SK-N-SH (cell line): ENCODE measurements at regions not wholly inside any gene's neighbourhood (a gene's known extent, or its start where the extent isn't known, plus 50 kb on each side); places are given as distances from the start of the nearest gene placed in this dataset.

Experiments
- CTCF ChIA-PET: fragments of 300-600, 350-600 bp; formaldehyde crosslinking; extraction: SDS; loops from one replicate; lab custom pipeline; 2021; lab: Yijun Ruan, JAX
- POLR2A ChIA-PET: fragments of 350-600 bp; sonication (Branson Sonifier 250); formaldehyde crosslinking; extraction: SDS; loops from one replicate; lab custom pipeline; 2020; ENCODE audit warnings: antibody characterized with exemption, inconsistent platforms; lab: Yijun Ruan, JAX
- DNase-seq: peaks from one replicate; pipeline ENCODE4 v3.0.0; 2012
- H2AFZ ChIP-seq: fragments of 200-600 bp; sonication (generic); 2 replicates; pipeline ENCODE4 v1.8.1; 2016; ENCODE audit warnings: antibody characterized with exemption, mild to moderate bottlenecking, low read depth
- H3F3A ChIP-seq: fragments of 200-600 bp; sonication (generic); replicated peaks from 2 replicates; pipeline ENCODE3; 2016; ENCODE audit warnings: antibody characterized with exemption, mild to moderate bottlenecking; ENCODE audit not compliant: insufficient read depth
- H3K27ac ChIP-seq, 2 experiments: fragments of 200-500 bp in 1 of 2; fragments of 200-600 bp in 1 of 2; sonication (Bioruptor generic) in 1 of 2; sonication (generic), shearing (Covaris generic) in 1 of 2; 2 replicates each; pipeline versions ENCODE4 v1.5.1 to v1.6.1; 2014 to 2016; ENCODE audit warnings: low read depth in 2 of 2, inconsistent platforms in 1 of 2, low read length in 1 of 2, mild to moderate bottlenecking in 1 of 2, mixed read lengths in 1 of 2
- H3K27me3 ChIP-seq: fragments of 200-600 bp; sonication (generic), shearing (Covaris generic); 2 replicates; pipeline ENCODE4 v1.6.1; 2016; ENCODE audit warnings: mixed run types; ENCODE audit not compliant: insufficient read depth
- H3K36me3 ChIP-seq, 2 experiments: fragments of 200-500 bp in 1 of 2; fragments of 200-600 bp in 1 of 2; sonication (Bioruptor generic) in 1 of 2; sonication (generic) in 1 of 2; replicated peaks in 1 of 2; 2 replicates each; pipeline versions ENCODE3 to v1.5.1; 2014 to 2016; ENCODE audit warnings: low read length in 1 of 2, mild to moderate bottlenecking in 1 of 2; ENCODE audit not compliant: insufficient read depth in 2 of 2, control insufficient read depth in 1 of 2
- H3K4me1 ChIP-seq, 2 experiments: fragments of 200-500 bp in 1 of 2; fragments of 200-600 bp in 1 of 2; sonication (Bioruptor generic) in 1 of 2; sonication (generic), shearing (Covaris generic) in 1 of 2; 2 replicates each; pipeline versions ENCODE4 v1.5.1 to v1.6.1; 2014 to 2016; ENCODE audit warnings: low read depth in 1 of 2, low read length in 1 of 2, mixed run types in 1 of 2; ENCODE audit not compliant: insufficient read depth in 2 of 2, control insufficient read depth in 1 of 2
- H3K4me2 ChIP-seq: fragments of 200-600 bp; sonication (generic), shearing (Covaris generic); 2 replicates; pipeline ENCODE4 v1.6.1; 2017; ENCODE audit warnings: mixed run types
- H3K4me3 ChIP-seq, 2 experiments: fragments of 200-500 bp in 1 of 2; fragments of 200-600 bp in 1 of 2; sonication (Bioruptor generic) in 1 of 2; sonication (generic), shearing (Covaris generic) in 1 of 2; 2 replicates each; pipeline versions ENCODE4 v1.5.1 to v1.8.1; 2014 to 2016; ENCODE audit warnings: low read depth in 2 of 2, inconsistent platforms in 1 of 2, low read length in 1 of 2, mild to moderate bottlenecking in 1 of 2, mixed read lengths in 1 of 2, moderate library complexity in 1 of 2
- H3K79me2 ChIP-seq: fragments of 200-600 bp; sonication (generic); 2 replicates; pipeline ENCODE4 v1.8.1; 2017; ENCODE audit warnings: mild to moderate bottlenecking; ENCODE audit not compliant: insufficient read depth
- H3K9ac ChIP-seq: fragments of 200-600 bp; sonication (generic); 2 replicates; pipeline ENCODE4 v1.6.1; 2017; ENCODE audit warnings: mixed run types
- H3K9me2 ChIP-seq: fragments of 200-600 bp; sonication (generic); 2 replicates; pipeline ENCODE4 v1.6.1; 2017; ENCODE audit warnings: mixed run types
- H3K9me3 ChIP-seq: fragments of 200-600 bp; sonication (generic); 2 replicates; pipeline ENCODE4 v1.6.1; 2017; ENCODE audit warnings: mixed run types, mild to moderate bottlenecking, moderate library complexity
- H4K20me1 ChIP-seq: fragments of 200-600 bp; sonication (generic); 2 replicates; pipeline ENCODE4 v1.6.1; 2017; ENCODE audit warnings: mild to moderate bottlenecking, mixed run types; ENCODE audit not compliant: insufficient read depth
- CHD2 ChIP-seq: fragments of 150-350 bp; IDR thresholded peaks from 2 replicates; pipeline ENCODE4 v1.6.1; 2018; ENCODE audit warnings: low read length; ENCODE audit not compliant: partially characterized antibody
- EZH2phosphoT487 ChIP-seq: fragments of 200-600 bp; sonication (generic); IDR thresholded peaks from 2 replicates; pipeline ENCODE4 v1.6.1; 2017; ENCODE audit warnings: low read depth, mixed run types, mild to moderate bottlenecking, antibody characterized with exemption, moderate library complexity, borderline replicate concordance
- FOSL2 ChIP-seq: IDR thresholded peaks from 2 replicates; pipeline ENCODE4 v1.4.0; 2012; ENCODE audit warnings: low read depth, mild to moderate bottlenecking, moderate library complexity, borderline replicate concordance
- FOXJ3 ChIP-seq: sonication (generic); formaldehyde crosslinking; IDR thresholded peaks from 2 replicates; pipeline ENCODE4 v1.5.1; 2020; ENCODE audit warnings: mild to moderate bottlenecking, missing genetic modification reagents
- FOXM1 ChIP-seq: IDR thresholded peaks from 2 replicates; pipeline ENCODE4 v1.4.0; 2012; ENCODE audit warnings: low read depth, mild to moderate bottlenecking
- GABPA ChIP-seq: IDR thresholded peaks from 2 replicates; pipeline ENCODE4 v1.4.0; 2012; ENCODE audit warnings: low read depth, mild to moderate bottlenecking
- GATA2 ChIP-seq: sonication (generic); formaldehyde crosslinking; IDR thresholded peaks from 2 replicates; pipeline ENCODE4 v1.5.0; 2020; ENCODE audit warnings: mild to moderate bottlenecking, missing genetic modification reagents
- MXI1 ChIP-seq: IDR thresholded peaks from 2 replicates; pipeline ENCODE4 v1.6.1; 2012; ENCODE audit warnings: mild to moderate bottlenecking, low read depth, low read length, improper control_type of control experiment
- NRF1 ChIP-seq: IDR thresholded peaks from 2 replicates; pipeline ENCODE4 v1.6.1; 2012; ENCODE audit warnings: low read depth, mild to moderate bottlenecking, low read length
- RCOR1 ChIP-seq: fragments of 150-350 bp; IDR thresholded peaks from 2 replicates; pipeline ENCODE4 v1.6.1; 2017; ENCODE audit warnings: antibody characterized with exemption, low read length
- RFX5 ChIP-seq: IDR thresholded peaks from 2 replicates; pipeline ENCODE4 v1.6.1; 2012; ENCODE audit warnings: mild to moderate bottlenecking, improper control_type of control experiment, low read length
- RXRA ChIP-seq: IDR thresholded peaks from 2 replicates; pipeline ENCODE4 v1.4.0; 2012; ENCODE audit warnings: low read depth, mild to moderate bottlenecking, borderline replicate concordance
- SIN3A ChIP-seq: IDR thresholded peaks from 2 replicates; pipeline ENCODE4 v1.6.1; 2012; ENCODE audit warnings: low read depth, mild to moderate bottlenecking, low read length, moderate library complexity, borderline replicate concordance
- SMC3 ChIP-seq: IDR thresholded peaks from 2 replicates; pipeline ENCODE4 v1.6.1; 2012; ENCODE audit warnings: low read depth, low read length, improper control_type of control experiment
- TAF1 ChIP-seq: IDR thresholded peaks from 2 replicates; pipeline ENCODE4 v1.6.1; 2012; ENCODE audit warnings: low read depth, mild to moderate bottlenecking, low read length, moderate library complexity, borderline replicate concordance
- TEAD4 ChIP-seq: IDR thresholded peaks from 2 replicates; pipeline ENCODE4 v1.4.0; 2012; ENCODE audit warnings: mild to moderate bottlenecking, borderline replicate concordance; ENCODE audit not compliant: insufficient read depth
- YY1 ChIP-seq: IDR thresholded peaks from 2 replicates; pipeline ENCODE4 v1.4.0; 2012; ENCODE audit warnings: low read depth, mild to moderate bottlenecking
- WGBS: methylation state at CpG from one replicate; pipeline ENCODE4 v1.1.6; 2017; ENCODE audit warnings: low lambda C conversion rate; 5-methylcytosine and 5-hydroxymethylcytosine counted together
- TF ChIP-seq, protein P1 (sequence below): IDR thresholded peaks from 2 replicates; pipeline ENCODE4 v1.4.0; 2012; ENCODE audit warnings: low read depth, borderline replicate concordance
- TF ChIP-seq, protein P2 (sequence below): IDR thresholded peaks from 2 replicates; pipeline ENCODE4 v1.4.0; 2012; ENCODE audit warnings: low read depth, borderline replicate concordance

DNA sequence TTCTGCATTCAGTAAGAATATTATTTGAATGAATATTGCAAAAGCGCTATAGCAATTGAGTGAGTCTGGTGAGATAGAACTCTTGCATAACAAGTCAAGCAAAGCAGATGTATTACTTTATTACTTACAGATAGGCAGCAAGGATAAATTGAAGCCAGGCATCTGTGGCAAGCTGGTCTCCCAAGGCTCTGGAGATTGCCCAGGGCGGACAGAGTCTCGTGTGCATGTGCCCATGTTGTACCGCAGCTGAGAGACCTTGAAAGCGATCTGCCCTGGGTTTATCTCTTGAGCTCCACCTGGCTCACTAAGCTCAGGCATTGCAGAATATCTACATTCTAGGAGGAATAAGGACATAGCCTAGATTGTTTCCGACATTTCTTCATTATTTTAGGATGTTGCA lies 591.6 kb downstream of the ISL1 start:
- ChIA-PET CTCF (interaction anchor here (0.9 to 1.8 kb wide), 4 partner anchors 11 to 32 kb away, joined by 3 to 5 read pairs (median 4); no protein-coding TSS in a partner anchor), POLR2A (interaction anchor here (1.1 kb wide), 1 partner anchor 13 kb away, joined by 3 read pairs; no protein-coding TSS in a partner anchor)
- H3K79me2 ChIP-seq: no peaks in the 10 kb centered on the region
- TF ChIP-seq SMC3 (no peak), FOXJ3 (CRISPR knock-in tag) (peak; percentile 46; the same call in 1 of the 2 replicates), GATA2 (CRISPR knock-in tag) (peak; percentile 74)
- peaks cover 0 to 4% of the 10 kb centered on the region in 2 experiments; a peak in 2 of 4 replicates for H3K4me1 ChIP-seq
- no peak overlapping the region for H3K4me2 ChIP-seq
- DNase-seq: no peak
- peak overlapping the region in 1 of 2 experiments; percentile 79; a peak in 2 of 4 replicates for H3K27ac ChIP-seq
- H3K9me2 ChIP-seq: no peaks in the 10 kb centered on the region
- no peaks in the 10 kb centered on the region for H4K20me1 ChIP-seq
- no peak overlapping the region for H2AFZ ChIP-seq
- H3F3A ChIP-seq: peaks cover 3% of the 10 kb centered on the region
- WGBS: 75% methylated on average over 6 of the region's 6 CpGs
- H3K27me3 ChIP-seq: no peaks in the 10 kb centered on the region; the same call in 1 of the 2 replicates
- peaks cover 0 to 9% of the 10 kb centered on the region in 2 experiments for H3K36me3 ChIP-seq
- no peak overlapping the region for H3K9ac ChIP-seq
- H3K4me3 ChIP-seq: no peak overlapping the region
- H3K9me3 ChIP-seq: no peaks in the 10 kb centered on the region

DNA sequence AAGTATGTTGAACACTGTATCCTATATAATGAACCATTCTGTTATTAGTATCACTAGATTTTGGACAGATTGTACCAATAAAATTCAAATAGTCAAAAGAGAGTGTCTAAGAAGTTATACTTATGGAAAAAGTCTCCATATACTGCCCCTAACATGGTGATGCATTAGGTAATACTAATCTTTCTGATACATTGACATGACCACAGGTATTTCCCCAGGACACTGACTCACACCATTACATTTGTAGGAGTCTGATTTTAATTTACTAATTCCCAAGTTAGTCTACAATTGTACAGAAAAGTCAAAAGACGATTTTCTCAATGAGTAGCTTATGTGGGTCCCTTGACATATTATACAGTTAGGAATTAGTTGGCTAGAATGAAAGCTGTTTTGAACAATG lies 593.8 kb downstream of the ISL1 start:
- no peak overlapping the region for H3K27ac ChIP-seq
- H3K79me2 ChIP-seq: no peaks in the 10 kb centered on the region
- no peak overlapping the region for H3K4me3 ChIP-seq
- no peak overlapping the region for H2AFZ ChIP-seq
- no peak for TF ChIP-seq FOXM1
- no peak for TF ChIP-seq SIN3A
- no peak for TF ChIP-seq SMC3
- no peak for TF ChIP-seq EZH2phosphoT487
- TF ChIP-seq NRF1: no peak
- no peak for TF ChIP-seq RCOR1
- TF ChIP-seq GABPA: no peak
- no peak for TF ChIP-seq TEAD4
- TF ChIP-seq YY1: no peak
- TF ChIP-seq MXI1: no peak
- TF ChIP-seq, all 33 proteins: peak for 0
- Histone ChIP-seq H3F3A (peaks cover 3% of the 10 kb centered on the region), H3K36me3 (peaks cover 0 to 9% of the 10 kb centered on the region in 2 experiments), H4K20me1 (no peaks in the 10 kb centered on the region), H3K27me3 (no peaks in the 10 kb centered on the region; the same call in 1 of the 2 replicates), H3K4me2 (no peak overlapping the region), H3K9me3 (no peaks in the 10 kb centered on the region), H3K9me2 (no peaks in the 10 kb centered on the region), H3K9ac (no peak overlapping the region), H3K4me1 (peaks cover 0 to 4% of the 10 kb centered on the region in 2 experiments; a peak in 2 of 4 replicates)
- WGBS: 37% methylated on average over 1 of the region's 1 CpG
- ChIA-PET CTCF (no interaction called here), POLR2A (no interaction called here)
- no peak for DNase-seq

DNA sequence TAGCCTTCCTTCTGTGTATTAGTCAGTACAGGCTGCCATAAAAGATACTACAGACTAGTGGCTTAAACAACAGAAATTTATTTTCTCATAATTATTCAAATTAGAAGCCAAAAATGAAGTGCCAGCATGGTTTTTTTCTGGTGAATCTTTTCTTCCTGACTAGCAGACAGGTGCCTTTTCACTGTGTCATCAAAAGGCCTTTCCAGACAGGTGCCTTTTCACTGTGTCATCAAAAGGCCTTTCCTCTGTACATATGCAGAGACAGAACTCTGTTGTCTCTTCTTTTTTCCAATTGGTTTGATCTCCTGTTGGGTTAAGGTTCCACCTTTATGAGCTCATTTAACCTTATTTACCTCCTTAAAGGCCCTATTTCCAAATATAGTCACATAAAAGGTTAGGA lies 599.9 kb downstream of the ISL1 start:
- Histone ChIP-seq H3K9me3 (no peaks in the 10 kb centered on the region), H3K4me2 (no peak overlapping the region), H3K9ac (no peak overlapping the region), H3F3A (peaks cover 3% of the 10 kb centered on the region), H4K20me1 (no peaks in the 10 kb centered on the region), H3K4me3 (no peak overlapping the region), H3K36me3 (peaks cover 0 to 5% of the 10 kb centered on the region in 2 experiments), H3K9me2 (no peaks in the 10 kb centered on the region), H3K4me1 (peaks cover 0 to 24% of the 10 kb centered on the region in 2 experiments; a peak in 2 of 4 replicates), H3K27ac (peak overlapping the region in 1 of 2 experiments; percentile 100; a peak in 2 of 4 replicates), H3K79me2 (no peaks in the 10 kb centered on the region), H2AFZ (no peak overlapping the region), H3K27me3 (no peaks in the 10 kb centered on the region)
- POLR2A ChIA-PET: no interaction called here
- DNase-seq: no peak
- CTCF ChIA-PET: interaction anchor here (0.8 to 1.0 kb wide), 2 partner anchors 16 to 22 kb away, joined by 3 read pairs; no protein-coding TSS in a partner anchor
- TF ChIP-seq FOXJ3 (CRISPR knock-in tag) (no peak), CHD2 (no peak), RXRA (no peak), GABPA (no peak), TEAD4 (no peak), YY1 (no peak), FOXM1 (no peak), RFX5 (no peak), FOSL2 (no peak), MXI1 (no peak), TAF1 (no peak), NRF1 (no peak)
- TF ChIP-seq, protein P1, sequence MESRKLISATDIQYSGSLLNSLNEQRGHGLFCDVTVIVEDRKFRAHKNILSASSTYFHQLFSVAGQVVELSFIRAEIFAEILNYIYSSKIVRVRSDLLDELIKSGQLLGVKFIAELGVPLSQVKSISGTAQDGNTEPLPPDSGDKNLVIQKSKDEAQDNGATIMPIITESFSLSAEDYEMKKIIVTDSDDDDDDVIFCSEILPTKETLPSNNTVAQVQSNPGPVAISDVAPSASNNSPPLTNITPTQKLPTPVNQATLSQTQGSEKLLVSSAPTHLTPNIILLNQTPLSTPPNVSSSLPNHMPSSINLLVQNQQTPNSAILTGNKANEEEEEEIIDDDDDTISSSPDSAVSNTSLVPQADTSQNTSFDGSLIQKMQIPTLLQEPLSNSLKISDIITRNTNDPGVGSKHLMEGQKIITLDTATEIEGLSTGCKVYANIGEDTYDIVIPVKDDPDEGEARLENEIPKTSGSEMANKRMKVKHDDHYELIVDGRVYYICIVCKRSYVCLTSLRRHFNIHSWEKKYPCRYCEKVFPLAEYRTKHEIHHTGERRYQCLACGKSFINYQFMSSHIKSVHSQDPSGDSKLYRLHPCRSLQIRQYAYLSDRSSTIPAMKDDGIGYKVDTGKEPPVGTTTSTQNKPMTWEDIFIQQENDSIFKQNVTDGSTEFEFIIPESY: no peak
- TF ChIP-seq, protein P2, sequence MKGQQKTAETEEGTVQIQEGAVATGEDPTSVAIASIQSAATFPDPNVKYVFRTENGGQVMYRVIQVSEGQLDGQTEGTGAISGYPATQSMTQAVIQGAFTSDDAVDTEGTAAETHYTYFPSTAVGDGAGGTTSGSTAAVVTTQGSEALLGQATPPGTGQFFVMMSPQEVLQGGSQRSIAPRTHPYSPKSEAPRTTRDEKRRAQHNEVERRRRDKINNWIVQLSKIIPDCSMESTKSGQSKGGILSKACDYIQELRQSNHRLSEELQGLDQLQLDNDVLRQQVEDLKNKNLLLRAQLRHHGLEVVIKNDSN: no peak
